CD4-positive, alpha-beta memory T cell (primary cell): ENCODE measurements at regions not wholly inside any gene's neighbourhood (a gene's known extent, or its start where the extent isn't known, plus 50 kb on each side); places are given as distances from the start of the nearest gene placed in this dataset.
A peak's percentile ranks its signal among the peaks of the same experiment; 100 is the strongest.

ENCODE experiments used
- CTCF ChIA-PET: fragments of 350-600 bp; sonication (Branson Sonifier 250); formaldehyde crosslinking; loops from one replicate; lab custom pipeline; 2021; ENCODE audit warnings: inconsistent platforms; ENCODE audit not compliant: partially characterized antibody; lab: Charles Lee
- POLR2A ChIA-PET: fragments of 350-600 bp; sonication (Branson Sonifier 250); formaldehyde crosslinking; loops from one replicate; lab custom pipeline; 2021; ENCODE audit not compliant: partially characterized antibody; lab: Charles Lee
- DNase-seq, 5 donors: peaks; one replicate each; pipeline versions ENCODE4 v3.0.0 to v3.0.0-alpha.2; 2020 to 2022; ENCODE audit warnings: mixed read lengths in 1 of 5
- H3K27ac ChIP-seq: one replicate; pipeline ENCODE4 v1.7.0; 2013; ENCODE audit warnings: low read depth, low read length
- H3K27me3 ChIP-seq: 2 replicates; pipeline ENCODE4 v1.7.0; 2013; ENCODE audit warnings: mild to moderate bottlenecking, low read length, moderate library complexity; ENCODE audit not compliant: insufficient read depth
- H3K36me3 ChIP-seq: 2 replicates; pipeline ENCODE4 v1.7.0; 2013; ENCODE audit warnings: mild to moderate bottlenecking, low read length, moderate library complexity; ENCODE audit not compliant: insufficient read depth
- H3K4me1 ChIP-seq: 2 replicates; pipeline ENCODE4 v1.7.0; 2013; ENCODE audit warnings: mild to moderate bottlenecking, low read length, moderate library complexity; ENCODE audit not compliant: insufficient read depth
- H3K4me3 ChIP-seq, 2 donors: one replicate each; pipeline ENCODE4 v1.7.0; 2013; ENCODE audit warnings: low read length in 2 of 2, mild to moderate bottlenecking in 1 of 2
- H3K9me3 ChIP-seq, 2 donors: one replicate each; pipeline ENCODE4 v1.7.0; 2013; ENCODE audit warnings: low read length in 2 of 2, control low read depth in 1 of 2; ENCODE audit not compliant: control insufficient read depth in 1 of 2
- H3K27ac Mint-ChIP-seq, 7 donors: one replicate each; pipeline ENCODE4 v1.8.0; 2020 to 2021; ENCODE audit warnings: mixed read lengths in 7 of 7, mild to moderate bottlenecking in 6 of 7, inconsistent platforms in 3 of 7, moderate library complexity in 3 of 7
- H3K27me3 Mint-ChIP-seq, 2 donors: one replicate each; pipeline ENCODE4 v1.8.0; 2020 to 2021; ENCODE audit warnings: mixed read lengths in 2 of 2
- H3K36me3 Mint-ChIP-seq, 2 donors: one replicate each; pipeline ENCODE4 v1.8.0; 2020 to 2021; ENCODE audit warnings: mixed read lengths in 2 of 2, inconsistent platforms in 1 of 2, mild to moderate bottlenecking in 1 of 2
- H3K4me1 Mint-ChIP-seq, 4 donors: one replicate each; pipeline ENCODE4 v1.8.0; 2020 to 2021; ENCODE audit warnings: mixed read lengths in 4 of 4, mild to moderate bottlenecking in 1 of 4
- H3K4me3 Mint-ChIP-seq, 8 donors: one replicate each; pipeline ENCODE4 v1.8.0; 2020 to 2021; ENCODE audit warnings: mixed read lengths in 8 of 8, mild to moderate bottlenecking in 7 of 8, moderate library complexity in 6 of 8, inconsistent platforms in 3 of 8
- H3K9me3 Mint-ChIP-seq, 8 donors: one replicate each; pipeline ENCODE4 v1.8.0; 2020 to 2021; ENCODE audit warnings: mixed read lengths in 8 of 8, mild to moderate bottlenecking in 5 of 8, inconsistent platforms in 3 of 8, moderate library complexity in 1 of 8
- intact Hi-C: fragments of 100-400 bp; cut with micrococcal nuclease; formaldehyde crosslinking; loops from one replicate; pipeline ENCODE4 v1.15.1; 2023

GRCh38 chr17:62164747-62165722 lies 100.0 kb upstream of the MED13 start:
- Mint-ChIP-seq H3K9me3 (no peaks in the 10 kb centered on the region), H3K27me3 (peaks cover 2 to 5% of the 10 kb centered on the region in 2 donors), H3K4me1 (peaks cover 7 to 12% (median 10%) of the 10 kb centered on the region in 4 donors), H3K4me3 (peak overlapping the region in 6 of 8 donors; percentile 9 to 76 (median 55)), H3K27ac (peak overlapping the region in 5 of 7 donors; percentile 3 to 77 (median 18)), H3K36me3 (no peaks in the 10 kb centered on the region)
- ChIA-PET POLR2A (no interaction called here), CTCF (no interaction called here)
- Histone ChIP-seq H3K4me3 (no peak overlapping the region), H3K36me3 (no peaks in the 10 kb centered on the region), H3K27ac (no peak overlapping the region), H3K9me3 (no peaks in the 10 kb centered on the region), H3K27me3 (no peaks in the 10 kb centered on the region), H3K4me1 (peaks cover 9% of the 10 kb centered on the region)
- peak in 4 of 5 donors; percentile 10 to 32 (median 26) for DNase-seq
- intact Hi-C loops = no loop called here

- intact Hi-C loops = no loop called here
- DNase-seq = no peak
- H3K4me1 Mint-ChIP-seq = peaks cover 7 to 12% (median 10%) of the 10 kb centered on the region in 4 donors
- POLR2A ChIA-PET = no interaction called here
- Histone ChIP-seq H3K4me1 (peaks cover 9% of the 10 kb centered on the region), H3K36me3 (no peaks in the 10 kb centered on the region), H3K9me3 (no peaks in the 10 kb centered on the region), H3K27ac (no peak overlapping the region), H3K4me3 (no peak overlapping the region), H3K27me3 (no peaks in the 10 kb centered on the region)
- H3K36me3 Mint-ChIP-seq = no peaks in the 10 kb centered on the region
- H3K27ac Mint-ChIP-seq = no peak overlapping the region
- peaks cover 2 to 3% of the 10 kb centered on the region in 2 donors for H3K27me3 Mint-ChIP-seq
- no peaks in the 10 kb centered on the region for H3K9me3 Mint-ChIP-seq
- CTCF ChIA-PET = no interaction called here
- no peak overlapping the region for H3K4me3 Mint-ChIP-seq
Observed at GRCh38 chr17:62163847-62164246, 98.8 kb upstream of the MED13 start.

- Histone ChIP-seq H3K27ac (no peak overlapping the region), H3K4me3 (no peak overlapping the region), H3K27me3 (no peaks in the 10 kb centered on the region), H3K4me1 (peaks cover 9% of the 10 kb centered on the region), H3K36me3 (no peaks in the 10 kb centered on the region), H3K9me3 (no peaks in the 10 kb centered on the region)
- Mint-ChIP-seq H3K9me3 (no peaks in the 10 kb centered on the region), H3K4me1 (peaks cover 7 to 12% (median 10%) of the 10 kb centered on the region in 4 donors), H3K27ac (no peak overlapping the region), H3K36me3 (no peaks in the 10 kb centered on the region), H3K4me3 (no peak overlapping the region), H3K27me3 (peaks cover 2 to 3% of the 10 kb centered on the region in 2 donors)
- ChIA-PET POLR2A (no interaction called here), CTCF (no interaction called here)
- intact Hi-C loops = no loop called here
- no peak for DNase-seq
Observed at GRCh38 chr17:62162898-62163297, 97.8 kb upstream of the MED13 start.

DNA sequence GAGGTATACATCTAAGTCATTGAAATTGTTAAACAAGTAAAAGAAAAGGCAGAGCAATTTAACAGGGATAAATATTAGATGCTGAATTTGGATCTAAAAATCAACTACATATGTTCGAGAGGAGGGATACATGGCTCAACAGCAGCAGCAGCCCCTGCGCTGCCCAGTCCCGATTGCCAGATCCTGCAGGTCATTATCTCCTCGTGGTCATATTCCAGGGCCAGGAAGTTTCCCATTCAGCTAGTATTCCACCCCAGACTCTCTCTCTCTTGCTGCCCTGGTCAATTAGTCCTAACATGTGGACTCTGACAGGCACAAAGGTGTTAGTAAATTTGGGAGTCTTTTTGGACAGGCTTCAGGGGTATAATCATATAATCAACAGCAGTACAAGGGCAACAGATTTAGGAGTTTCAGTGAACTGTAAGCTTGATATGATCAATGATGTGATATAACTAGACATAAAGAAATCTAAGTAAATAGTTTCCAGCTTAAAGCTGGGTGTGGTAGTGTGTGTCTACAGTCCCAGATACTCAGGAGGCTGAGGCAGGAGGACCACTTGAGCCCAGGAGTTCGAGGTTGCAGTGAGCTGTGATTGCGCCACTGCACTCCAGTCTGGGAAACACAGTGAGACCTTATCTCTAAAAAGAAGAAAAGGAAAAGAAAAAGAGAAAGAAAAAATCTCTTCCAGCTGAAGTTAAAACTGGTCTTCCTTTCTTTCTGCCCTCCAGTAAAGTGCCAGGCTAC lies 96.5 kb upstream of the MED13 start:
- Histone ChIP-seq H3K27me3 (no peaks in the 10 kb centered on the region), H3K36me3 (no peaks in the 10 kb centered on the region), H3K4me3 (no peak overlapping the region), H3K4me1 (peaks cover 9% of the 10 kb centered on the region), H3K27ac (no peak overlapping the region), H3K9me3 (no peaks in the 10 kb centered on the region)
- H3K27ac Mint-ChIP-seq = no peak overlapping the region
- H3K36me3 Mint-ChIP-seq = no peaks in the 10 kb centered on the region
- intact Hi-C loops = no loop called here
- no peak overlapping the region for H3K4me3 Mint-ChIP-seq
- CTCF ChIA-PET = no interaction called here
- H3K27me3 Mint-ChIP-seq = peaks cover 2 to 5% of the 10 kb centered on the region in 2 donors
- peaks cover 7 to 12% (median 10%) of the 10 kb centered on the region in 4 donors for H3K4me1 Mint-ChIP-seq
- POLR2A ChIA-PET = no interaction called here
- no peak for DNase-seq
- no peaks in the 10 kb centered on the region for H3K9me3 Mint-ChIP-seq

DNA sequence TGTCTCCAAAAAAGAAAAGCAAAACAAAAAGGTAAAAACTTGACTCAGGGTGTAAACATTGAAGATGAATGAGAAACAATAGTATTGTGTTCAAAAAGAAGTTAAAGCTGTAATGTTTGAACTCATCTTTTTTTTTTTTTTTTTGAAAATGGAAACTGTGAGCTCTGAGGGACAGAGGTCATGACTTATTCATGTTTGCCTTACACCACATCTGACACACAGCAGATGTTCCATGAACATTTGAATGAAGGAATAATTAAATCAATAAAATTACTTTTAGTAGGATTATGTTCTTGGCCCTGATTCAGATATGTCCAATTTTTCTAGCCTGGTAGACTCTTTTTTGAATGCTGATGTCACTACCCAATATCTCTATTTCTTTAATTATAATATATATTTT lies 95.7 kb upstream of the MED13 start:
- Histone ChIP-seq H3K4me3 (no peak overlapping the region), H3K27ac (no peak overlapping the region), H3K36me3 (no peaks in the 10 kb centered on the region), H3K9me3 (no peaks in the 10 kb centered on the region), H3K27me3 (no peaks in the 10 kb centered on the region), H3K4me1 (peaks cover 8% of the 10 kb centered on the region)
- Mint-ChIP-seq H3K36me3 (no peaks in the 10 kb centered on the region), H3K9me3 (no peaks in the 10 kb centered on the region), H3K4me1 (peaks cover 7 to 11% (median 10%) of the 10 kb centered on the region in 4 donors), H3K27ac (no peak overlapping the region), H3K4me3 (no peak overlapping the region), H3K27me3 (peaks cover 2 to 5% of the 10 kb centered on the region in 2 donors)
- POLR2A ChIA-PET = no interaction called here
- CTCF ChIA-PET = no interaction called here
- intact Hi-C loops = no loop called here
- no peak for DNase-seq

- ChIA-PET POLR2A (no interaction called here), CTCF (no interaction called here)
- Histone ChIP-seq H3K27ac (no peak overlapping the region), H3K4me3 (no peak overlapping the region), H3K36me3 (no peaks in the 10 kb centered on the region), H3K27me3 (no peaks in the 10 kb centered on the region), H3K4me1 (no peaks in the 10 kb centered on the region), H3K9me3 (no peaks in the 10 kb centered on the region)
- peaks cover 2 to 5% (median 3%) of the 10 kb centered on the region in 4 donors for H3K4me1 Mint-ChIP-seq
- no peak overlapping the region for H3K4me3 Mint-ChIP-seq
- no peaks in the 10 kb centered on the region for H3K9me3 Mint-ChIP-seq
- H3K27me3 Mint-ChIP-seq = peaks cover 2 to 5% of the 10 kb centered on the region in 2 donors
- H3K36me3 Mint-ChIP-seq = no peaks in the 10 kb centered on the region
- H3K27ac Mint-ChIP-seq = peak overlapping the region in 1 of 7 donors; percentile 41
- no peak for DNase-seq
- intact Hi-C loops = no loop called here
Observed at GRCh38 chr17:62159994-62160393, 94.9 kb upstream of the MED13 start.

- Mint-ChIP-seq H3K4me1 (no peaks in the 10 kb centered on the region), H3K9me3 (no peaks in the 10 kb centered on the region), H3K27me3 (peaks cover 2 to 5% of the 10 kb centered on the region in 2 donors), H3K27ac (no peak overlapping the region), H3K36me3 (no peaks in the 10 kb centered on the region), H3K4me3 (no peak overlapping the region)
- H3K27me3 ChIP-seq = no peaks in the 10 kb centered on the region
- no peaks in the 10 kb centered on the region for H3K9me3 ChIP-seq
- no peak overlapping the region for H3K4me3 ChIP-seq
- intact Hi-C loops = no loop called here
- H3K4me1 ChIP-seq = no peaks in the 10 kb centered on the region
- no peak for DNase-seq
- no peaks in the 10 kb centered on the region for H3K36me3 ChIP-seq
- POLR2A ChIA-PET = no interaction called here
- CTCF ChIA-PET = no interaction called here
- no peak overlapping the region for H3K27ac ChIP-seq
Observed at GRCh38 chr17:62156949-62157348, 91.9 kb upstream of the MED13 start.
